HEK293 (cell line): ENCODE measurements at regions not wholly inside any gene's neighbourhood (a gene's known extent, or its start where the extent isn't known, plus 50 kb on each side); places are given as distances from the start of the nearest gene placed in this dataset.

ENCODE experiments used
- CTCF ChIA-PET: fragments of 350-600 bp; formaldehyde crosslinking; extraction: SDS; loops from one replicate; lab custom pipeline; 2021; ENCODE audit warnings: antibody characterized with exemption; lab: Yijun Ruan, JAX
- POLR2A ChIA-PET: fragments of 300-600 bp; formaldehyde crosslinking; extraction: SDS; loops from one replicate; lab custom pipeline; 2020; ENCODE audit warnings: antibody characterized with exemption, inconsistent platforms; lab: Yijun Ruan, JAX
- H3K27ac ChIP-seq: fragments of 200-500 bp; sonication (Bioruptor generic); 2 replicates; pipeline ENCODE4 v1.5.1; 2014; ENCODE audit warnings: low read depth, low read length, control low read depth, inconsistent platforms; ENCODE audit errors: extremely low read depth
- H3K36me3 ChIP-seq, 2 experiments: fragments of 200-500 bp in 1 of 2; sonication (Bioruptor generic) in 1 of 2; 1 replicate in 1 of 2; 2 replicates in 1 of 2; pipeline ENCODE4 v1.5.1; 2014 to 2017; ENCODE audit warnings: inconsistent platforms in 2 of 2, low read length in 2 of 2; ENCODE audit not compliant: control insufficient read depth in 2 of 2, insufficient read depth in 1 of 2
- H3K4me1 ChIP-seq: fragments of 200-500 bp; sonication (Bioruptor generic); 2 replicates; pipeline ENCODE4 v1.5.1; 2014; ENCODE audit warnings: mild to moderate bottlenecking, low read length, inconsistent platforms; ENCODE audit not compliant: control insufficient read depth, insufficient read depth
- H3K4me3 ChIP-seq: 2 replicates; pipeline ENCODE4 v1.5.1; 2011; ENCODE audit warnings: low read depth, mild to moderate bottlenecking, control low read depth, low read length, moderate library complexity
- H3K9me3 ChIP-seq: fragments of 200-500 bp; sonication (Bioruptor generic); 2 replicates; pipeline ENCODE4 v1.5.1; 2014; ENCODE audit warnings: low read depth, low read length, inconsistent platforms; ENCODE audit not compliant: control insufficient read depth, insufficient read depth
- AEBP2 ChIP-seq: fragments of 450-650 bp; formaldehyde crosslinking; IDR thresholded peaks from 2 replicates; pipeline ENCODE4 v1.5.1; 2016; ENCODE audit warnings: missing biosample characterization, missing genetic modification characterization, borderline replicate concordance
- BCL11B ChIP-seq: fragments of 450-650 bp; formaldehyde crosslinking; IDR thresholded peaks from 2 replicates; pipeline ENCODE4 v1.5.1; 2016; ENCODE audit warnings: low read depth, missing biosample characterization, missing genetic modification characterization
- CTCF ChIP-seq: fragments of 450-650 bp; formaldehyde crosslinking; IDR thresholded peaks from 2 replicates; pipeline ENCODE4 v1.5.1; 2016; ENCODE audit warnings: missing biosample characterization, missing genetic modification characterization
- GFI1B ChIP-seq: fragments of 450-650 bp; formaldehyde crosslinking; IDR thresholded peaks from 2 replicates; pipeline ENCODE4 v1.5.1; 2016; ENCODE audit warnings: missing biosample characterization, missing genetic modification characterization
- KLF9 ChIP-seq: fragments of 450-650 bp; formaldehyde crosslinking; IDR thresholded peaks from 2 replicates; pipeline ENCODE4 v1.5.1; 2016; ENCODE audit warnings: missing biosample characterization, missing genetic modification characterization, low read depth
- YY1 ChIP-seq: fragments of 450-650 bp; formaldehyde crosslinking; IDR thresholded peaks from 2 replicates; pipeline ENCODE4 v1.5.1; 2018; ENCODE audit warnings: missing biosample characterization, missing genetic modification characterization
- YY2 ChIP-seq: fragments of 450-650 bp; formaldehyde crosslinking; IDR thresholded peaks from 2 replicates; pipeline ENCODE4 v1.5.1; 2016; ENCODE audit warnings: missing biosample characterization, missing genetic modification characterization
- ZBTB21 ChIP-seq: fragments of 450-650 bp; formaldehyde crosslinking; IDR thresholded peaks from 2 replicates; pipeline ENCODE4 v1.5.1; 2017; ENCODE audit warnings: missing biosample characterization, missing genetic modification characterization
- ZBTB44 ChIP-seq: fragments of 450-650 bp; IDR thresholded peaks from 2 replicates; pipeline ENCODE4 v1.5.1; 2018; ENCODE audit warnings: missing biosample characterization, mild to moderate bottlenecking, missing genetic modification characterization
- ZNF155 ChIP-seq: fragments of 450-650 bp; formaldehyde crosslinking; IDR thresholded peaks from 2 replicates; pipeline ENCODE4 v1.5.1; 2016; ENCODE audit warnings: missing biosample characterization, missing genetic modification characterization
- ZNF16 ChIP-seq: fragments of 450-650 bp; formaldehyde crosslinking; IDR thresholded peaks from 2 replicates; pipeline ENCODE4 v1.5.1; 2016; ENCODE audit warnings: low read depth, missing biosample characterization, missing genetic modification characterization
- ZNF184 ChIP-seq: fragments of 450-650 bp; IDR thresholded peaks from 2 replicates; pipeline ENCODE4 v1.5.1; 2018; ENCODE audit warnings: missing biosample characterization, mild to moderate bottlenecking, missing genetic modification characterization
- ZNF2 ChIP-seq: fragments of 450-650 bp; formaldehyde crosslinking; IDR thresholded peaks from 2 replicates; pipeline ENCODE4 v1.5.1; 2016; ENCODE audit warnings: missing biosample characterization, missing genetic modification characterization
- ZNF211 ChIP-seq: fragments of 450-650 bp; formaldehyde crosslinking; IDR thresholded peaks from 2 replicates; pipeline ENCODE4 v1.5.1; 2016; ENCODE audit warnings: low read depth, missing biosample characterization, missing genetic modification characterization
- ZNF214 ChIP-seq: fragments of 450-650 bp; formaldehyde crosslinking; IDR thresholded peaks from 2 replicates; pipeline ENCODE4 v1.5.1; 2017; ENCODE audit warnings: missing biosample characterization, mild to moderate bottlenecking, missing genetic modification characterization, borderline replicate concordance
- ZNF239 ChIP-seq: fragments of 450-650 bp; formaldehyde crosslinking; IDR thresholded peaks from 2 replicates; pipeline ENCODE4 v1.5.1; 2016; ENCODE audit warnings: missing biosample characterization, missing genetic modification characterization
- ZNF302 ChIP-seq: fragments of 450-650 bp; formaldehyde crosslinking; IDR thresholded peaks from 2 replicates; pipeline ENCODE4 v1.5.1; 2016; ENCODE audit warnings: missing biosample characterization, missing genetic modification characterization, low read depth
- ZNF311 ChIP-seq: fragments of 450-650 bp; formaldehyde crosslinking; IDR thresholded peaks from 2 replicates; pipeline ENCODE4 v1.5.1; 2017; ENCODE audit warnings: missing biosample characterization, missing genetic modification characterization, borderline replicate concordance
- ZNF501 ChIP-seq: fragments of 450-650 bp; formaldehyde crosslinking; IDR thresholded peaks from 2 replicates; pipeline ENCODE4 v1.5.1; 2016; ENCODE audit warnings: missing biosample characterization, missing genetic modification characterization
- ZNF510 ChIP-seq: fragments of 450-650 bp; formaldehyde crosslinking; IDR thresholded peaks from 2 replicates; pipeline ENCODE4 v1.5.1; 2018; ENCODE audit warnings: mild to moderate bottlenecking, missing genetic modification characterization, missing biosample characterization; ENCODE audit not compliant: insufficient replicate concordance
- ZNF514 ChIP-seq: fragments of 450-650 bp; formaldehyde crosslinking; IDR thresholded peaks from 2 replicates; pipeline ENCODE4 v1.5.1; 2016; ENCODE audit warnings: missing biosample characterization, missing genetic modification characterization
- ZNF544 ChIP-seq: fragments of 450-650 bp; formaldehyde crosslinking; IDR thresholded peaks from 2 replicates; pipeline ENCODE4 v1.5.0; 2017; ENCODE audit warnings: missing biosample characterization, missing genetic modification characterization
- ZSCAN4 ChIP-seq: fragments of 450-650 bp; formaldehyde crosslinking; IDR thresholded peaks from 2 replicates; pipeline ENCODE4 v1.5.1; 2017; ENCODE audit warnings: missing biosample characterization, missing genetic modification characterization
- ZXDB ChIP-seq: fragments of 450-650 bp; formaldehyde crosslinking; IDR thresholded peaks from 2 replicates; pipeline ENCODE4 v1.5.1; 2016; ENCODE audit warnings: missing biosample characterization, missing genetic modification characterization

GRCh38 chr13:85368686-85369085, 430.5 kb downstream of the SLITRK6 start (continued):
- TF ChIP-seq ZNF155 (no peak), BCL11B (tag by site-specific recombination) (no peak)
- TF ChIP-seq, all 188 proteins: peak for 0

- no peaks in the 10 kb centered on the region for H3K4me1 ChIP-seq
- ChIA-PET POLR2A (no interaction called here), CTCF (no interaction called here)
- H3K9me3 ChIP-seq: no peaks in the 10 kb centered on the region
- H3K27ac ChIP-seq: no peak overlapping the region
- H3K4me3 ChIP-seq: no peak overlapping the region
- no peak for TF ChIP-seq ZNF16 (tag by site-specific recombination)
- no peak for TF ChIP-seq ZNF211 (tag by site-specific recombination)
- TF ChIP-seq KLF9: no peak
- no peak for TF ChIP-seq YY1 (tag by site-specific recombination)
- no peak for TF ChIP-seq ZNF544 (tag by site-specific recombination)
- TF ChIP-seq ZBTB44 (tag by site-specific recombination): no peak
- TF ChIP-seq ZNF2 (tag by site-specific recombination): no peak
- no peak for TF ChIP-seq ZXDB
- TF ChIP-seq ZBTB21 (tag by site-specific recombination): no peak
- no peak for TF ChIP-seq ZNF514
- no peak for TF ChIP-seq ZNF501 (tag by site-specific recombination)
- TF ChIP-seq ZNF239: no peak
- no peak for TF ChIP-seq ZNF311 (tag by site-specific recombination)
- TF ChIP-seq ZNF510 (tag by site-specific recombination): no peak
- TF ChIP-seq ZNF184 (tag by site-specific recombination): no peak
- no peak for TF ChIP-seq CTCF (tag by site-specific recombination)
- TF ChIP-seq YY2: no peak
- no peak for TF ChIP-seq AEBP2 (tag by site-specific recombination)
- H3K36me3 ChIP-seq: no peaks in the 10 kb centered on the region
These were observed 431.3 kb downstream of the SLITRK6 start for GRCh38 chr13:85367887-85368286.

- no peaks in the 10 kb centered on the region for H3K4me1 ChIP-seq
- ChIA-PET POLR2A (no interaction called here), CTCF (no interaction called here)
- TF ChIP-seq ZNF311 (tag by site-specific recombination) (no peak), ZNF302 (tag by site-specific recombination) (no peak), ZNF214 (tag by site-specific recombination) (no peak), GFI1B (tag by site-specific recombination) (no peak), ZSCAN4 (tag by site-specific recombination) (no peak)
- H3K4me3 ChIP-seq: no peak overlapping the region
- H3K9me3 ChIP-seq: no peaks in the 10 kb centered on the region
- H3K27ac ChIP-seq: no peak overlapping the region
- no peaks in the 10 kb centered on the region for H3K36me3 ChIP-seq
These were observed 432.3 kb downstream of the SLITRK6 start for GRCh38 chr13:85366759-85367417.
